Left lung (tissue), 4 donors: ENCODE measurements at regions not wholly inside any gene's neighbourhood (a gene's known extent, or its start where the extent isn't known, plus 50 kb on each side); places are given as distances from the start of the nearest gene placed in this dataset.

Experiments used
- ATAC-seq: fragments of 200-7000 bp; cut with Tn5 transposase; one replicate; pipeline ENCODE4 v1.9.1; 2020; ENCODE audit warnings: moderate library complexity
- DNase-seq, 4 donors: peaks; one replicate each; pipeline ENCODE4 v3.0.0-alpha.2; 2013 to 2020
- H3K27ac ChIP-seq, 2 donors: fragments of 200-600 bp; sonication (generic) in 1 of 2; one replicate each; pipeline versions ENCODE4 v1.5.0 to v1.8.0; 2020 to 2021
- H3K27me3 ChIP-seq, 2 donors: fragments of 200-600 bp; sonication (generic) in 1 of 2; one replicate each; pipeline versions ENCODE4 v1.5.0 to v1.8.0; 2020 to 2021
- H3K36me3 ChIP-seq, 2 donors: fragments of 200-600 bp; sonication (generic) in 1 of 2; one replicate each; pipeline versions ENCODE4 v1.5.0 to v1.8.0; 2020 to 2021
- H3K4me1 ChIP-seq, 2 donors: fragments of 200-600 bp; one replicate each; pipeline ENCODE4 v1.8.0; 2021
- H3K4me3 ChIP-seq, 2 donors: fragments of 200-600 bp; sonication (generic) in 1 of 2; one replicate each; pipeline versions ENCODE4 v1.5.0 to v1.8.0; 2020 to 2021; ENCODE audit warnings: mild to moderate bottlenecking in 1 of 2
- H3K9me3 ChIP-seq, 2 donors: fragments of 200-600 bp; sonication (generic) in 1 of 2; one replicate each; pipeline versions ENCODE4 v1.5.0 to v1.8.0; 2020 to 2021
- intact Hi-C, 2 donors: fragments of 100-400 bp; cut with DNase I; formaldehyde crosslinking; loops; one replicate each; pipeline versions ENCODE4 v1.11.2 to v1.14.2; 2022
- TF ChIP-seq, protein P1 (sequence below), 2 donors: fragments of 200-600 bp; sonication (generic) in 1 of 2; IDR thresholded peaks; one replicate each; pipeline versions ENCODE4 v1.5.0 to v1.8.0; 2021; ENCODE audit warnings: antibody characterized with exemption in 2 of 2
- donor health status: DM: no; HTN: yes; CAD: no.
- donor health status: DM: no; HTN: no; CAD: no.

DNA sequence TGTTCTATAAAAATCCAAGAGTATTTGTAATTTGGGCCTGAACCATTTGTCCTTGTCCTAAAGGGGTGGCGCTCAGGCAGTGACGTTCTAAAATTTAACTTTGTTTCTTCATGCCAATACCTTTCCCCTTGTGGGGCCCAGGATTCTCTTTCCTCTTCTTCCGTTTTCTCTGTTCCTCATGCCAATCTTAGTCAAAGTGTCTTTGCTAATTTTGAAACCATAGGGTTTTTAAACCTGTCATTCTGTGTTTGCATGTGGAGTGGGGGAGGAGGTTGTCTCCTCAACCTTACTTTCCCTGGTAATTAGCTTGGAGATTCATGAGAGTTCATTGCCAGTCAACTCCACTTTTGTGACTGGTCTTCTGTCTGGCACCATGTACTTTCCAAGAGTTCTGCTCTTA is 337.1 kb downstream of the MAF start:
- Histone ChIP-seq H3K27ac (no peak overlapping the region), H3K4me1 (no peaks in the 10 kb centered on the region), H3K27me3 (no peaks in the 10 kb centered on the region), H3K36me3 (no peaks in the 10 kb centered on the region), H3K4me3 (no peak overlapping the region), H3K9me3 (no peaks in the 10 kb centered on the region)
- no peak for ATAC-seq
- TF ChIP-seq, protein P1, sequence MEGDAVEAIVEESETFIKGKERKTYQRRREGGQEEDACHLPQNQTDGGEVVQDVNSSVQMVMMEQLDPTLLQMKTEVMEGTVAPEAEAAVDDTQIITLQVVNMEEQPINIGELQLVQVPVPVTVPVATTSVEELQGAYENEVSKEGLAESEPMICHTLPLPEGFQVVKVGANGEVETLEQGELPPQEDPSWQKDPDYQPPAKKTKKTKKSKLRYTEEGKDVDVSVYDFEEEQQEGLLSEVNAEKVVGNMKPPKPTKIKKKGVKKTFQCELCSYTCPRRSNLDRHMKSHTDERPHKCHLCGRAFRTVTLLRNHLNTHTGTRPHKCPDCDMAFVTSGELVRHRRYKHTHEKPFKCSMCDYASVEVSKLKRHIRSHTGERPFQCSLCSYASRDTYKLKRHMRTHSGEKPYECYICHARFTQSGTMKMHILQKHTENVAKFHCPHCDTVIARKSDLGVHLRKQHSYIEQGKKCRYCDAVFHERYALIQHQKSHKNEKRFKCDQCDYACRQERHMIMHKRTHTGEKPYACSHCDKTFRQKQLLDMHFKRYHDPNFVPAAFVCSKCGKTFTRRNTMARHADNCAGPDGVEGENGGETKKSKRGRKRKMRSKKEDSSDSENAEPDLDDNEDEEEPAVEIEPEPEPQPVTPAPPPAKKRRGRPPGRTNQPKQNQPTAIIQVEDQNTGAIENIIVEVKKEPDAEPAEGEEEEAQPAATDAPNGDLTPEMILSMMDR (IDR thresholded peaks at IDR 0.05), result no peak
- no peak for DNase-seq
- intact Hi-C loops, result no loop called here
